HepG2 (cell line): ENCODE measurements at regions not wholly inside any gene's neighbourhood (a gene's known extent, or its start where the extent isn't known, plus 50 kb on each side); places are given as distances from the start of the nearest gene placed in this dataset.

Experiments
- ARNT ChIP-seq: fragments of 450-650 bp; IDR thresholded peaks from 2 replicates; pipeline ENCODE4 v1.6.1; 2017
- CCDC6 ChIP-seq: sonication (generic); formaldehyde crosslinking; IDR thresholded peaks from 2 replicates; pipeline ENCODE4 v1.8.1; 2022; ENCODE audit warnings: mild to moderate bottlenecking, missing genetic modification reagents, moderate library complexity
- ETS1 ChIP-seq: sonication (generic); formaldehyde crosslinking; IDR thresholded peaks from 2 replicates; pipeline ENCODE4 v1.4.0; 2020; ENCODE audit warnings: missing genetic modification reagents
- MEIS2 ChIP-seq: sonication (generic); formaldehyde crosslinking; IDR thresholded peaks from 2 replicates; pipeline ENCODE4 v1.9.0; 2021; ENCODE audit warnings: mild to moderate bottlenecking, missing genetic modification reagents
- REXO4 ChIP-seq: sonication (generic); formaldehyde crosslinking; IDR thresholded peaks from 2 replicates; pipeline ENCODE4 v1.8.0; 2022; ENCODE audit warnings: missing genetic modification reagents, mild to moderate bottlenecking, borderline replicate concordance
- TMF1 ChIP-seq: sonication (generic); formaldehyde crosslinking; IDR thresholded peaks from 2 replicates; pipeline ENCODE4 v1.8.1; 2022; ENCODE audit warnings: low read depth, missing genetic modification reagents
- ZNF138 ChIP-seq: sonication (generic); formaldehyde crosslinking; IDR thresholded peaks from 2 replicates; pipeline ENCODE4 v1.5.0; 2020; ENCODE audit warnings: mild to moderate bottlenecking, low read depth, missing genetic modification reagents
- ZNF674 ChIP-seq: sonication (generic); formaldehyde crosslinking; IDR thresholded peaks from 2 replicates; pipeline ENCODE4 v1.5.0; 2020; ENCODE audit warnings: low read depth, mild to moderate bottlenecking, missing genetic modification reagents
- ZNF766 ChIP-seq: sonication (generic); formaldehyde crosslinking; IDR thresholded peaks from 2 replicates; pipeline ENCODE4 v1.5.0; 2020; ENCODE audit warnings: missing genetic modification reagents, borderline replicate concordance
- ZNF879 ChIP-seq: sonication (generic); formaldehyde crosslinking; IDR thresholded peaks from 2 replicates; pipeline ENCODE4 v1.8.1; 2023; ENCODE audit warnings: missing genetic modification reagents
- TF ChIP-seq, protein P1 (sequence below): fragments of 450-650 bp; IDR thresholded peaks from 2 replicates; pipeline ENCODE4 v1.6.1; 2017; ENCODE audit warnings: mild to moderate bottlenecking

- TF ChIP-seq, protein P1, sequence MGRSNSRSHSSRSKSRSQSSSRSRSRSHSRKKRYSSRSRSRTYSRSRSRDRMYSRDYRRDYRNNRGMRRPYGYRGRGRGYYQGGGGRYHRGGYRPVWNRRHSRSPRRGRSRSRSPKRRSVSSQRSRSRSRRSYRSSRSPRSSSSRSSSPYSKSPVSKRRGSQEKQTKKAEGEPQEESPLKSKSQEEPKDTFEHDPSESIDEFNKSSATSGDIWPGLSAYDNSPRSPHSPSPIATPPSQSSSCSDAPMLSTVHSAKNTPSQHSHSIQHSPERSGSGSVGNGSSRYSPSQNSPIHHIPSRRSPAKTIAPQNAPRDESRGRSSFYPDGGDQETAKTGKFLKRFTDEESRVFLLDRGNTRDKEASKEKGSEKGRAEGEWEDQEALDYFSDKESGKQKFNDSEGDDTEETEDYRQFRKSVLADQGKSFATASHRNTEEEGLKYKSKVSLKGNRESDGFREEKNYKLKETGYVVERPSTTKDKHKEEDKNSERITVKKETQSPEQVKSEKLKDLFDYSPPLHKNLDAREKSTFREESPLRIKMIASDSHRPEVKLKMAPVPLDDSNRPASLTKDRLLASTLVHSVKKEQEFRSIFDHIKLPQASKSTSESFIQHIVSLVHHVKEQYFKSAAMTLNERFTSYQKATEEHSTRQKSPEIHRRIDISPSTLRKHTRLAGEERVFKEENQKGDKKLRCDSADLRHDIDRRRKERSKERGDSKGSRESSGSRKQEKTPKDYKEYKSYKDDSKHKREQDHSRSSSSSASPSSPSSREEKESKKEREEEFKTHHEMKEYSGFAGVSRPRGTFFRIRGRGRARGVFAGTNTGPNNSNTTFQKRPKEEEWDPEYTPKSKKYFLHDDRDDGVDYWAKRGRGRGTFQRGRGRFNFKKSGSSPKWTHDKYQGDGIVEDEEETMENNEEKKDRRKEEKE: no peak
- TF ChIP-seq ETS1 (CRISPR knock-in tag) (no peak), ZNF674 (CRISPR knock-in tag) (no peak), ARNT (no peak), ZNF138 (CRISPR knock-in tag) (no peak), TMF1 (no peak), ZNF766 (CRISPR knock-in tag) (no peak), REXO4 (CRISPR knock-in tag) (no peak), MEIS2 (CRISPR knock-in tag) (no peak), ZNF879 (CRISPR knock-in tag) (no peak), CCDC6 (CRISPR knock-in tag) (no peak)
- TF ChIP-seq, all 625 proteins: peak for 0
Observed at GRCh38 chr19:30309905-30310601, 62.1 kb upstream of the ZNF536 start (continued).
